IPS-NIHi7 (cell line): ENCODE measurements at regions not wholly inside any gene's neighbourhood (a gene's known extent, or its start where the extent isn't known, plus 50 kb on each side); places are given as distances from the start of the nearest gene placed in this dataset.
"Not testable (repeated sequence)": the region's sequence is repeated elsewhere in the genome, so short reads cannot be mapped to it uniquely, and the experiment has no call there.

ENCODE experiments used
- DNase-seq: peaks from one replicate; pipeline ENCODE4 v3.0.0; 2012; ENCODE audit warnings: mixed read lengths; ENCODE audit errors: extremely low spot score

- DNase-seq = not testable (repeated sequence)
Observed at GRCh38 chr2:87572906-87573305, 175.0 kb upstream of the PLGLB2 start.

DNA sequence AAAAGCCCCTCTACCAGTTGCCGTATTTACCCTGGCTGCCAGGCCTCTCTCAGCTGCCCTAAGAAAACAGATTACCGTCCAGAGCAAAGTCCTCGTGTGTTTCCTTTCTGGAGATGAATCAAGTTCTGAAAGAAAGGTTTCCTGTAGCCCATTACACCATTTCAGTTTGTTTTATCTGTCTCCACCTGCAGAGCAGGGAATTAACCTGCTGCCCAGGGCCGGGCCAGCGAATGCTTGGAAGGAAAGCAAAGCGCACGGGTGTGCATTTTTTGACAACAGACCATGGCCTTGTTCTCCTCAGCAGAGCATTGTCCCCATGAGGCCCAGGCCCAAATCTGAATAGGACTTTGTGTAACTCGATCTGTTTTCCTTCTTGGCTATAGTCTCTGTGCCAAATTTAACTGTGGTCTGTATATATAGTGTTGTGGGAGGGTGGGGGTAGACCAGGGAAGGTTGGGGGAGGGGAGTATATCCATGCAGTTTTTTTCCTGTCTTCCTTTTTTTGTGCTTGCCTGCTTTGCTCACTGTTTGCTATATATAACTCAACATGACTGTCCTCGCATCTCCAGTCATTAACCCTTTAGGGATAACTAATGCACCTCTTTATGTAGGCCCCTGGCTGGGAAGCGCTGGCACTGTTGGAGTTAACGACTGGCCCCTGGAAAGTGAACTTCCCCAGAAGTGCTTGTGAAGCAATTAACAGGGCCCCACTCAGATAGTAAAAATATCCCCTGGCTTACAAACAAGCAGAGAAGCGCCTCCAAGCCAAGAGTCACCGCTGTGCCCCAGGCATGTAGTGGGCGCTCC lies 174.3 kb upstream of the PLGLB2 start:
- not testable (repeated sequence) for DNase-seq

DNA sequence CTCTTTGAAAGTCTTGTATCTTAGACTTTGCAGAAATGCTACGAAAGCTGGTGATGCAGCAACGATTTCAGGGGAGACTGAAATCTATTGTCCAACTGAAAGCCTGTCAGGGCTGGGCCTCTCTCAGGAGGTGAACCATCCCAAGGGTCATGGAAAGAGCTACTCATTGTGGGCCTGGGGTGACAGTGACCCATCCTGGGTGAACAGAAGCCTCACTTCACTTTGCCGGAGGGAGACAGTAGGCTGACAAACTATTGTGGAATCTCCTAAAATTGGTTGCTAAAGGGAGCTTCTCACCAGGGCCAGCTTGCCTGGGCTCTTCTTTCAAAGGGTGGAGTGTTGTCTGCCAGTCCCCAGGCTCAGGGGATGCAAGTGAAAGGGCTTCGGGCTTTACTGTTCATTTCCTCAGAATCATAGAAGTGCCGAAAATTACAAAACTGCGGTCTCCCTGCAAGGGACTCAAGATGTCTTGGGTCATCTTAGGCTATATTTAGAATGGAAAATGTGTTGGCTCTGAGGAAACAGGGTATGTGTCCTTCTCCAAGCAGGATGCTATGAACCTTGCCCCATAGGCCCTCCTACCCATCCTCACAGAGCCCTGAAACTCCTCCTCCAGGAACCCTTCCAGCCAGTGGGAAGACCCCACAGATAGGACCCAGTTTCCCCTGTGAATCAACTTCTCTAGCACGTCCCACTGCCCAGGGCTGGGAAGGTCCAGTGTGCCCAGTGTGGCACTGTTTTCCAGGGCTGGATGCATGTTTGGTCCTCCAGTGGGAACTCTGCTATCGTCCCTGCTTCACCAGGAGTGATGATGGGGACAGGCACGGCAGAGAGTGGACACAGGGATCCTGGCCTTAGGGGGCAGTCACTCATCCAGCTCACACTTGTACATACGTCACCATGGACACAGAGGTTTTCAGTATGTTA lies 173.4 kb upstream of the PLGLB2 start:
- not testable (repeated sequence) for DNase-seq

DNA sequence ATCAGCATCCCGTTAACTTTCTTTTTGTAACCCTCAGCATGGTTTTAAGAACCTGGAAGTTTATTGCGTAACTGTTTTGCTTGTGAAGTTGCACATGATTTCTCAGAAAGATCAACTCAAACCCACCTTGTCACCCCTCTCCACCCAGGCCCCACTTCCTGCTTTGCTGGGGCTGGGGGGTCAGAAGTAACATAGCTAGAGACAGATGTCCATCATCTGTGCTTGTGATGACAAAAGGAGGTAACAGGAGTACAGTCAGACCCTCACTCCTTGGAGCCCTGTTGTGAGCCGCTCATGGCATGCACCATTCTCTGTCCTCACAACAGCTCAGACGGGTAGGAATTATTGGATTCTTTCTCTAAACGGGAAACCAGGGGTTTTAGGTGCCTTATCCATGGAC lies 172.7 kb upstream of the PLGLB2 start:
- not testable (repeated sequence) for DNase-seq

DNA sequence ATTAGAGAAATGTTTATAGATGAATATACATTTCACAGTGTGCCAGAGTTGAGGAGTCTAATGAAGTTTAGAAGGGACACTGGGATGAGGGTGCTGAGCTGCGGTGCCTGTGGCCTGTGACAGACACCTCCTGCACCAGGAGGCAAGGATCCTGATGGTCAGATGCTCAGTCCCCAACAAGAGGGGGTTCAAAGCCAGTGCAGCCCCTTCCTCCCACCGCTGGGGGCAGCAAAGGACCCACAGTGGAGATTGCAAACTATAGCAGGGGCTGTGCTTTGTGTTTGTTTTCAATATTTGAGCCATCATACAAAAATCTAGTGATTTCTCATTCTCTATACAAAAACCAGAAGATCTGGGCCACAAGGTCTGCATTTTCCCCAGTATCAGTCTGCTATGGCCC lies 170.5 kb upstream of the PLGLB2 start:
- not testable (repeated sequence) for DNase-seq

DNA sequence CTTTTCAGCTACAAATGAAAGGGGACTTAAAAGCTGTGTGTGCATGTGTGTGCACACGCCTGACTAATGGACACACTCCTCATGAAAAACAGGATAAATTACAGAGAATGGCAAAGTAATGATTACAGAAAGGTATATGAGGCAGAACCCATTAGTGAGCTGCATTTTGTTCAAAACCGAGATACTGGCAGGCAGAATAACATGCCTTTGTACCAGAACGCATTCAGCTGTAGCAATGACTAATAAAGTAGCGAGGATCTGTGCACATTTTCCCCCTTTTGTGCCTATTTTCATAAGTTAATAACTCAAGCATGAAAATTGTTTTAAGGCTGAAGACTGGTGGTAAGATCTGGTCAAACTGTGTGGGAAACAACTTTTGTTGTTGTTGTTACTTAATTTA lies 165.7 kb upstream of the PLGLB2 start:
- not testable (repeated sequence) for DNase-seq

DNA sequence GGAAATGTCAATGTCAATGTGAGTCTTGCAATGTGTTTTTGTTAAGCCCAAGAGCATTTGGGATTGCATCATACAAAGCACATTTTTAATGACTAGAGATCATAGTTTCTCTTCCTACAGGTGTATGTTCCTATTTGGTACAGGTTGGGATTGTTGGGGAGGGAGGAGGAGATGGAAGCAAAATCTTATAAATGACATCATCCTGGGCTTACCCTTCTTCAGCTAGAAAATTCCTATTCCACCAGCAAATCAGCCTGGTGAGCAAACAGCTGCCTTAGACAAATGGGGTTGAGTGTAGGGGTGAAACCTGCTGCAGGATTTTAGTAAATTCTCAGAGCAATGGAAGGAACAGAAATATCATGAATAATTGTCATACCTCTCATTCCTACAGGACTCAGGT lies 165.3 kb upstream of the PLGLB2 start:
- DNase-seq = not testable (repeated sequence)

GRCh38 chr2:87583370-87583769 lies 164.5 kb upstream of the PLGLB2 start:
- not testable (repeated sequence) for DNase-seq

- DNase-seq = not testable (repeated sequence)
Observed at GRCh38 chr2:87583803-87584202, 164.1 kb upstream of the PLGLB2 start.

DNA sequence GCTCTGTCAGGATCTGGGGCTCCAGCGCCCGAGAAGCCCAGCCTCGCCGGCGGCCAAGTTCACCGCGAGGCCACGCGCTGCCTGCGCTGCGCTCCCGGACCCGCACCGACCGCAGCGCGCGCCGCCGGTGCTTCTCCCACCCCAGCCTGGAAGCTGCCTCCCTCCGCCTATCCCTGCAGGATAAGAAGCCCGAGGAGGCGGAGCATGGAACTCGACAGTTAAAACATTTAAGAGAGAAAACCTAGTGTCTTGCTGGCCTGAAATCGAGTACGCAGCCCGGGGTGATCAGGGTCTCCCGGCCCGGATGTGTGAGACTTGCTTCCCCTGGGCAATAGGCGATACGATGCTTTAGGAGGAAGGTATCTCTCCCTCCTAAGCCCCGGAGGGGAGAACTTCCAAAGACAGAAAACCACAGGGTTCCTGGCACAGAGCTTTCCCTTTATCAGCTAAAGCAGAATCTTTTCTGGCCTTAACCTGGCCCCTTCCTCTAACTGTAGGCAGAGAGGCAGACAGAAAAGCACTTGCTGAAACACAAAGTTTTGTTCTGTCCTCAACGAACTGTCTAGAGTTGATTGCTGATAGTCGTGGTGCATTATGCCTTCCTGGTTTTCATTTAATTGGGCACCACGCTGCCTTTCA lies 163.5 kb upstream of the PLGLB2 start:
- DNase-seq = peak; percentile 22

DNA sequence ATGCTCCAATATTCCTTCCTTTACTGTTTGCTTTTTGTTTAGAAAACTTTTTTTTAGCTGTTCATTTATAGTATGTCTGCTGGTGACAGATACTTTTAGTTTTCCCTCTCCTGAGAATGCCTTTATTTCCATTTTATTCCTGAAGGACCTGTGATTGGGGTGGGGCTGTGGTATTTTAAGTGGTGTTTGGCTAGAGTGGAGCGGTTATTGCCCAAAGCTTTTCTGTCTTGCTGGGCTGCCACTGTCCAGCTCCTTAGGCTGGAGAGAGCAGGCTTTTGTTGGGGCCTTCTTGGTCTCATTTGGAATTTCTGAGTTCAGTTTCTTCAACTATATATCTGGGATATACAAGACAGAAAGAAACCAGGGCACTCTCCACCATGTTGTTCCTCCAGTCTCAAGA lies 160.0 kb upstream of the PLGLB2 start:
- DNase-seq = not testable (repeated sequence)

GRCh38 chr2:87592974-87593373 lies 154.9 kb upstream of the PLGLB2 start:
- DNase-seq = not testable (repeated sequence)

GRCh38 chr2:87593784-87594610 lies 153.9 kb upstream of the PLGLB2 start:
- not testable (repeated sequence) for DNase-seq

DNA sequence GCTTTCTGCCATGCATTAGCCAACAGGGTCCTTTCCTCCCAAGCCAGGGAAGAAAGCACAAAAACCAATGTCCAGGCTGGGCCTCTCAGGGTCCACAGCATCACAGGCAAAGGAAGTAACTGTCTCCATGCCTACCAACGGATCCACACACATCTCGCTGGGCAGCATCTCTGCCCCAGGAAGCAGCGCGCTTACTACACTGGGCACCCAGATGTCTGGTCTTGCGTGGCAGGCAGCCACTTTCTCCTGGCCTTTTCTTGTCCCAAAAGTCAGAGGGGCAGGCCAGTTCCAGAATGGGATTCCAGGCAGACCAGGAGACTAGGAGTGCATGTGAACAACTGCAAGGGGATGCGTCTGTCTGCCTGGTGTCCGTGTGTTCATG lies 153.3 kb upstream of the PLGLB2 start:
- DNase-seq = not testable (repeated sequence)

- not testable (repeated sequence) for DNase-seq
Observed at GRCh38 chr2:87595017-87595416, 152.9 kb upstream of the PLGLB2 start.

DNA sequence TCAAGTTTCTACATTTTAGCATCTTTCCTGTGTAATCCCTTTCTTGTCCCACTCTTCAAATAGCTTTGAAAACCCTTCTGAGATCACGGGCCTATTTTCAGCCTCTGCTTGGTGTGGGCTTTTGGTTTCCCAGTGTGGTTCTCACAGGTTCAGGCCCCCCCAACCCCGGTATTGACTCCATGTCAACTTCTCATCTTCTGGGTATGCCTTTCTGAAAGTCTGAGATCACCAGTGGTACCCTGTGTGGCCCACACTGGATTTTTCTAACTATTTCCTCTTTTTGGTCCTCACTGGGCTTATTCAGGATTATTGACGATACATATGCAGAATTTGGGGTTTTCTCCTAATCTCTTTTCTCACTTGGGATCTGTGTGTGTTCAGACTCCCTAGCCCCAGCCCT lies 146.9 kb upstream of the PLGLB2 start:
- DNase-seq = not testable (repeated sequence)

DNA sequence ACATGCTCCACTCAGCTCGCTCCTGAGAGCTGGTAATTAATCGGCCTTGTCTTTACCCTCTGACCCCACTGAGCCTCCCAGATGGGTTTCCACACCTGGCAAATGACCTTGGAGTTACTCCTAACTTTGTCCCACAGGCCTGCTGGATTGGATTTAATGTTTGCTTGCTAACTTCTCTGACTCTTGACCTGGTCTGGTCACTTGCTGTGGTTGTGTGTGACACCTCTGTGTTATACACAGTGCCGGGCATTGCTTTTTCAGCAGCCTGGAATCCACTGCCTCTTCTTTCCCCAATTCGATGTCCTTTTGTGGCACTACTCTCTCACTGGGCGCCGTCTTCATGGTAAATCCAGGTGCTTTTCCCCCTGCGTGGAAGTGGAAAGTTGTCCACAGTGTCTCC lies 145.8 kb upstream of the PLGLB2 start:
- DNase-seq = not testable (repeated sequence)

DNA sequence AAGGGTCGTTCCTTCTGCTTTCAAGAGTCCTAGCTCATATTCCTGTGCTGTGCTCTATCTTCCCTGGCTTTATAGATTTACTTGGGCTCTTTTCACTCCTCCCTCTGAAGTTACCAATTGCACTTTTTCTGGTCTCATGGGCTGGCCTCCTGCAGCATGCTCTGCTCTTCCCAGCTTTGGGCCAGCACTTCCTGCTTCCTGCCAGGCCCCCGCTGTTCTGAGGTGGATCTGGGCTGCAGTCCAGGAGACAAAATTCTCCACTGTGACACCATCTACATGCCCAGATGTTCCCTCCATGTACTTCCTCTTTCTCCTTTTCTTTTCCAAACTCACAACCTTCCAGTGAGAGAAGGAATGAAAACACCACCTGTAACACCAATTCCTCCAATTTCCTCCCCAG lies 145.2 kb upstream of the PLGLB2 start:
- not testable (repeated sequence) for DNase-seq

DNA sequence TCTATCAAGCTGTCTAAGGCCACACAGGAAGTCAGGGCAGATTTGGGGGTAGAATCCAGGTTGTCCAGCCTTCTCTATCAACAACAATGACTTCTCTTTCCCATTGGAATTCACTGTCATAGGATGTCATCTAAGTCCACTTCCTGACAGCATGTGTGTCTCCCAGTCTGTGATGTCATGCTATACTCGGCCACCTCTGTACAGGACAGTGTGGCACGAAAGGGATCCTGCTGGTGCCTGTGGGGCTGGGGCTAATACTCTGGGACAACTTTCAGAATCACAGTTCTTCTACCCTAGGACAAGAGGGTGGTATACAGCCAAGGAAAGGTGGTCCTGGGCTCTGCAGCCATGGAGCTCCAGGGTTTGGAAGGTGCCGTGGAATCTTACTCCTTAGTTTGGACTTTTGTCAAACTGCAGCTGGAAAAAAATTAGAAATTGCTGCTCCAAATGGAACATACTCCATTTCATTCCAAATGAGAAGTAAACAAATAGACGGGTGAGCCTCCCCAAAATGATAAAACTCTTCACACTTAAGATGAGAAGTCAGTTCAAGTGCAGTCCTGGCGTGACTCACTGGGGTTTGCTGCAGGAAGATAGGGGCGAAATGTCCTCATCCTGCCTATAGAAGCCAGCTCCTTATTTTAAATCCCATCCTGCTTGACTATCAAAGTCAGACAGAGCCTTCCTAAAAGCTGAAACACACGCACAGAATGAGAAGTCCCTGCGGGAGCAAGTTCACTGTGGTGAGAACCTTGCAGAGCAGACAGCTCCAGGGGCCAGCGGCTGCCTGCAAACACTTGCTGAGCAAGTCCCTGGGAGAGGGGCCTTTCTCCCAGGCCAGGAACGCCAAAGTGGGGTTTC lies 144.2 kb upstream of the PLGLB2 start:
- not testable (repeated sequence) for DNase-seq

GRCh38 chr2:87604279-87604818 lies 143.5 kb upstream of the PLGLB2 start:
- not testable (repeated sequence) for DNase-seq
